Aorta (tissue), 5 donors: ENCODE measurements at regions not wholly inside any gene's neighbourhood (a gene's known extent, or its start where the extent isn't known, plus 50 kb on each side); places are given as distances from the start of the nearest gene placed in this dataset.

Experiments
- ATAC-seq: fragments of 200-7000 bp; cut with Tn5 transposase; one replicate; pipeline ENCODE4 v1.9.1; 2022; ENCODE audit warnings: moderate library complexity; ENCODE audit not compliant: low FRiP score
- DNase-seq, 2 donors: peaks; one replicate each; pipeline ENCODE4 v3.0.0-alpha.2; 2020
- H3K27ac ChIP-seq, 2 donors: one replicate each; pipeline ENCODE4 v1.5.1; 2013; ENCODE audit warnings: low read length in 2 of 2, mild to moderate bottlenecking in 2 of 2, moderate library complexity in 2 of 2, control low read depth in 1 of 2, inconsistent platforms in 1 of 2, low read depth in 1 of 2
- H3K27me3 ChIP-seq, 2 donors: one replicate each; pipeline ENCODE4 v1.6.1; 2013; ENCODE audit warnings: control low read depth in 1 of 2, low read length in 1 of 2, mild to moderate bottlenecking in 1 of 2, moderate library complexity in 1 of 2; ENCODE audit not compliant: insufficient read depth in 2 of 2, control insufficient read depth in 1 of 2
- H3K36me3 ChIP-seq, 2 donors: one replicate each; pipeline ENCODE4 v1.6.1; 2013; ENCODE audit warnings: control low read depth in 1 of 2, low read length in 1 of 2, mild to moderate bottlenecking in 1 of 2; ENCODE audit not compliant: insufficient read depth in 2 of 2, control insufficient read depth in 1 of 2
- H3K4me1 ChIP-seq, 2 donors: one replicate each; pipeline ENCODE4 v1.6.1; 2013; ENCODE audit warnings: low read length in 2 of 2, control low read depth in 1 of 2, mild to moderate bottlenecking in 1 of 2, moderate library complexity in 1 of 2; ENCODE audit not compliant: insufficient read depth in 2 of 2, control insufficient read depth in 1 of 2
- H3K4me3 ChIP-seq, 2 donors: one replicate each; pipeline ENCODE4 v1.5.1; 2013; ENCODE audit warnings: low read length in 2 of 2, control low read depth in 1 of 2, mild to moderate bottlenecking in 1 of 2
- H3K9me3 ChIP-seq: one replicate; pipeline ENCODE4 v1.6.1; 2013; ENCODE audit warnings: mild to moderate bottlenecking, low read length; ENCODE audit not compliant: control insufficient read depth
- WGBS, 2 donors: extraction: QIAGEN DNeasy Blood & Tissue Kit; methylation state at CpG; one replicate each; pipeline ENCODE4 v1.1.7; 2013; 5-methylcytosine and 5-hydroxymethylcytosine counted together
- intact Hi-C, 2 donors: fragments of 100-400 bp; cut with DNase I; formaldehyde crosslinking; loops; one replicate each; pipeline versions ENCODE4 v1.14.2 to v1.15.0; 2022
- donor health status: healthy with polysubstance abuse.
- donor health status: Bipolar disorder and iron deficiency.
- donor health status: DM: no; HTN: no; CAD: no.
- donor health status: DM: no; HTN: no; CAD: no.
- donor health status: DM: yes; HTN: yes; CAD: no.

GRCh38 chr18:64295839-64296238, 147.0 kb upstream of the LINC00305 start:
- Histone ChIP-seq H3K27me3 (no peaks in the 10 kb centered on the region), H3K4me1 (no peaks in the 10 kb centered on the region), H3K36me3 (no peaks in the 10 kb centered on the region), H3K9me3 (no peaks in the 10 kb centered on the region), H3K27ac (no peak overlapping the region), H3K4me3 (no peak overlapping the region)
- ATAC-seq (no peak), DNase-seq (no peak)
- WGBS, 2 donors = 91 to 93% methylated on average over 6 of the region's 6 CpGs
- intact Hi-C loops = no loop called here

- WGBS, 2 donors = 50 to 59% methylated on average over 4 of the region's 4 CpGs
- no peaks in the 10 kb centered on the region for H3K27me3 ChIP-seq
Observed at GRCh38 chr18:64294967-64295366, 146.1 kb upstream of the LINC00305 start.

GRCh38 chr18:64288432-64288831, 139.5 kb upstream of the LINC00305 start:
- Histone ChIP-seq H3K4me1 (no peaks in the 10 kb centered on the region), H3K36me3 (no peaks in the 10 kb centered on the region), H3K9me3 (no peaks in the 10 kb centered on the region), H3K4me3 (no peak overlapping the region), H3K27me3 (no peaks in the 10 kb centered on the region), H3K27ac (no peak overlapping the region)
- no peak for ATAC-seq
- intact Hi-C loops = no loop called here
- 71 to 72% methylated on average over 2 of the region's 2 CpGs for WGBS, 2 donors
- DNase-seq = no peak

More at GRCh38 chr18:64294967-64295366, 146.1 kb upstream of the LINC00305 start:
- Histone ChIP-seq H3K9me3 (no peaks in the 10 kb centered on the region), H3K36me3 (no peaks in the 10 kb centered on the region), H3K27ac (no peak overlapping the region), H3K4me1 (no peaks in the 10 kb centered on the region), H3K4me3 (no peak overlapping the region)
- DNase-seq (no peak), ATAC-seq (no peak)
- intact Hi-C loops = no loop called here

- DNase-seq (no peak), ATAC-seq (no peak)
- no peak overlapping the region for H3K4me3 ChIP-seq
- WGBS, 2 donors = 27 to 32% methylated on average over 4 of the region's 4 CpGs
- no peaks in the 10 kb centered on the region for H3K27me3 ChIP-seq
- H3K27ac ChIP-seq = no peak overlapping the region
- H3K4me1 ChIP-seq = no peaks in the 10 kb centered on the region
- intact Hi-C loops = no loop called here
- H3K36me3 ChIP-seq = no peaks in the 10 kb centered on the region
- no peaks in the 10 kb centered on the region for H3K9me3 ChIP-seq
Observed at GRCh38 chr18:64287926-64288325, 139.0 kb upstream of the LINC00305 start.

GRCh38 chr18:64283059-64283458, 134.2 kb upstream of the LINC00305 start:
- Histone ChIP-seq H3K27me3 (no peaks in the 10 kb centered on the region), H3K4me3 (no peak overlapping the region)
- WGBS, 2 donors = 70 to 76% methylated on average over 1 of the region's 1 CpG

GRCh38 chr18:64278026-64278425, 129.1 kb upstream of the LINC00305 start:
- no peaks in the 10 kb centered on the region for H3K36me3 ChIP-seq
- DNase-seq (no peak), ATAC-seq (no peak)
- H3K9me3 ChIP-seq = no peaks in the 10 kb centered on the region
- WGBS, 2 donors = 83 to 96% methylated on average over 5 of the region's 5 CpGs
- H3K4me3 ChIP-seq = no peak overlapping the region
- H3K4me1 ChIP-seq = no peaks in the 10 kb centered on the region
- no peak overlapping the region for H3K27ac ChIP-seq
- intact Hi-C loops = no loop called here
- H3K27me3 ChIP-seq = no peaks in the 10 kb centered on the region

More at GRCh38 chr18:64283059-64283458, 134.2 kb upstream of the LINC00305 start:
- ATAC-seq (no peak), DNase-seq (no peak)
- Histone ChIP-seq H3K4me1 (no peaks in the 10 kb centered on the region), H3K9me3 (no peaks in the 10 kb centered on the region), H3K36me3 (no peaks in the 10 kb centered on the region), H3K27ac (no peak overlapping the region)
- intact Hi-C loops = no loop called here

GRCh38 chr18:64276311-64277090, 127.6 kb upstream of the LINC00305 start:
- no peaks in the 10 kb centered on the region for H3K27me3 ChIP-seq
- DNase-seq = no peak
- intact Hi-C loops = no loop called here
- no peak overlapping the region for H3K27ac ChIP-seq
- no peak for ATAC-seq
- WGBS, 2 donors = 23 to 33% methylated on average over 5 of the region's 5 CpGs
- no peaks in the 10 kb centered on the region for H3K36me3 ChIP-seq
- no peaks in the 10 kb centered on the region for H3K9me3 ChIP-seq
- no peaks in the 10 kb centered on the region for H3K4me1 ChIP-seq
- no peak overlapping the region for H3K4me3 ChIP-seq

- peaks cover 0 to 1% of the 10 kb centered on the region in 2 donors for H3K27me3 ChIP-seq
- H3K36me3 ChIP-seq = no peaks in the 10 kb centered on the region
- DNase-seq (no peak), ATAC-seq (no peak)
- no peak overlapping the region for H3K4me3 ChIP-seq
- no peak overlapping the region for H3K27ac ChIP-seq
- WGBS, 2 donors = 67 to 73% methylated on average over 3 of the region's 3 CpGs
- H3K4me1 ChIP-seq = no peaks in the 10 kb centered on the region
- no peaks in the 10 kb centered on the region for H3K9me3 ChIP-seq
- intact Hi-C loops = no loop called here
Observed at GRCh38 chr18:64275593-64276300, 126.9 kb upstream of the LINC00305 start.

- H3K4me3 ChIP-seq = no peak overlapping the region
- H3K36me3 ChIP-seq = no peaks in the 10 kb centered on the region
- H3K27me3 ChIP-seq = peaks cover 0 to 1% of the 10 kb centered on the region in 2 donors
- 55 to 58% methylated on average over 3 of the region's 3 CpGs for WGBS, 2 donors
- H3K27ac ChIP-seq = no peak overlapping the region
- intact Hi-C loops = no loop called here
- ATAC-seq = no peak
- DNase-seq = no peak
- H3K9me3 ChIP-seq = no peaks in the 10 kb centered on the region
- H3K4me1 ChIP-seq = no peaks in the 10 kb centered on the region
Observed at GRCh38 chr18:64273724-64274123, 124.8 kb upstream of the LINC00305 start.
